Retina (tissue), 1 donor: ENCODE measurements at regions not wholly inside any gene's neighbourhood (a gene's known extent, or its start where the extent isn't known, plus 50 kb on each side); places are given as distances from the start of the nearest gene placed in this dataset.
"Not testable (repeated sequence)": the region's sequence is repeated elsewhere in the genome, so short reads cannot be mapped to it uniquely, and the experiment has no call there.

Experiments
- DNase-seq: peaks from one replicate; pipeline ENCODE4 v3.0.0-alpha.2; 2016

DNA sequence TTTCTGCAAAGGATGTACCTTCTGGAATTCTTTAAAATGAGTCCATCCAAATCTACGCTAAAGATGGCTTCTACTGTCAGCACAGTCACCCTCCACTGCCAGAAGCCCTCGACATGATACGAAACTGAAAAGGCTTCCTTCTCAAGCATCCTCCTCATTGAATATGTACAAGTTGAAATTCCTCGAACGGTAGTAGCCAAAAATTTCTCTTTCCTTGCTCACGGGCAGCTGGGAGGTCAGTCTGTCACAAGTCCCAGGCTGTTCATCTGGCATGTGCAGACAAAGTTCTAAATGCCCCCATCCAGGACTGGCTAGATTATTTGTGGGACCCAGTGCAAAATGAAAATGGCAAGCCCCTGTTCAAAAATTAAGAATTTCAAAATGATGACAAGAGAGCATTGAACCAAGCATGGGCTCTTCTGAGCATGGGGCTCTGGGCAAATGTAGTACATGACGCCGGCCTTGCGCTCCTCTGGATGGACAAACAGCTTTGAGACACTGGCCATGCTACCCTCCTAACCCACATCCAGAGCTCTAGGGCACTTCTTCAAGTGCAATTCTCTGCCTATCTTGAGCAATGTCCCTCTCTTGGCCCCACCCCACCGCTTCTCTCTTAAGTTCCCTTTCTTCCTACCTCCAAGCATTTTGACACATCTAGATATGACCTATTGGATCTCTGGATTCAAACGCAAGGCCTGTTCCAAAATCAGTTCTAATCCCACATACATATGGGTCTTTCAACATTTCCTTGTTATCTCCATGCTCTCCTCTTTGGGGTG is 78.9 kb upstream of the FLT1 start:
- no peak for DNase-seq

DNA sequence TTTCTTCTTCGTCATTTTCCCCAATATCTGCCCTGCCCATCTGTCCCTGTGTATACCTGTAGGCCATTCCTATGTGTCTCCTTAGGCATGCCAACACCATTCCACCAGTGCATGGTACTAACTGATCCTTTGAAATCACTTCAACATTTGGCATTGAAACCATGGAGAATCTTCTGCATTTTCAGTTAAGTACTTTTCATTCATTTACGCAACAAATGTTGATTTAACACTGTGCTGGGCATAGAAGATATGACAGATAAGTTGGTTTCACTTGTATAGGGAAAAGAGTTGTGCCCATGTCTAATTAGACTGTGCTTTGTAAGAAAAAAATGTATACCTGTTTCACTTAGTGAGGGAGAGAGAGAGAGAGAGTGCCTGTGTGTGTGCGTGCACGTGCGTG is 77.9 kb upstream of the FLT1 start:
- no peak for DNase-seq

DNA sequence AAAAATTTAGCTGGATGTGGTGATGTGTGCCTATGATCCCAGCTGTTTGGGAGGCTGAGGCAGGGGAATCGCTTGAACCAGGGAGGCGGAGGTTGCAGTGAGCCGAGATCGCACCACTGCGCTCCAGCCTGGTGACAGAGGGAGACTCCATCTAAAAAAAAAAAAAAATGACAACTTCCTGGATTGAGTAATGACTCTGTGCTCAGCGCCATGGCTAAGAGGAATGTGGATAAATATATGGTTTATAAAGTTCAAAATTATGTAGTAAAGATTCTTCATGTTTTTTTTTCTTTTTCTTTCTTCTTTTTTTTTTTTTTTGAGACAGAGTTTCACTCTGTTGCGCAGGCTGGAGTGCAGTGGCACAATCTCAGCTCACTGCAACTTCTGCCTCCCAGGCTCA is 75.4 kb upstream of the FLT1 start:
- not testable (repeated sequence) for DNase-seq

DNA sequence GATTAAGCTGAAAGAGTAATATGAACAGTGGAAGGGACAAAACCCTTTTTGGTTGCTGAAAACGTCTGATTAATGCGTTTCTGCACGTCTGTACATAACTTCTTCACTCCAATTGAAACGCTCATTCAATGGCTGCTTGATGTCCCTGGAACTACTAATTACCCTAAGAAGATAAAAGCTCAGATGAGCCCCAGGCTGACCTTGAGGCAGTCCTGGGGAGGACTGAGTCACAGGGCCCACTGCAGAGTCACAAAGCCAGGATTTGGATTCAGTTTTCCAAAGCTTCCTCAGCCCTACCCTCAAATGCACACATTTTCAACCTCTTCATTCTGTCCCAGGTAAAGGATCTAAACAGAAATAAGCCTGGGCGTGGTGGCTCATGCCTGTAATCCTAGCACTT is 75.0 kb upstream of the FLT1 start:
- no peak for DNase-seq

- no peak for DNase-seq
Observed at GRCh38 chr13:28568286-28568685, 73.4 kb upstream of the FLT1 start.

DNA sequence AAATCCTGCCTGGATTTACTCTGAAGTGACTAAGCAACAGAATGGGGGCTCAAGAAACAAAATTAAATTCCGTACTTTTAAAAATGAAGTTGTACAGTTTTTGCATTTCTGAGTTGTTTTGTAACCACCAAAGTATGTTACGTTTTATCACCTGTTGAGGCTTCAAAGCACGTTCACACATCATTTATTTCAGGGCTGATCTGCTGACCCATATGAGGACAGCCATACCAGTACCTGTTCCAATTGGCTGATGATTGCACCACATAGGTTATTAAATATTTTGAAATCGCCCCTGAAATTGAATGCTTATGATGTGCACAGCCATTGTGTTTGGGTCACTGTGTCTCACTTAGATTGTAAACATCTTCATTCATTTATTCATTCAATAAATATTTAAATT is 72.0 kb upstream of the FLT1 start:
- no peak for DNase-seq

DNA sequence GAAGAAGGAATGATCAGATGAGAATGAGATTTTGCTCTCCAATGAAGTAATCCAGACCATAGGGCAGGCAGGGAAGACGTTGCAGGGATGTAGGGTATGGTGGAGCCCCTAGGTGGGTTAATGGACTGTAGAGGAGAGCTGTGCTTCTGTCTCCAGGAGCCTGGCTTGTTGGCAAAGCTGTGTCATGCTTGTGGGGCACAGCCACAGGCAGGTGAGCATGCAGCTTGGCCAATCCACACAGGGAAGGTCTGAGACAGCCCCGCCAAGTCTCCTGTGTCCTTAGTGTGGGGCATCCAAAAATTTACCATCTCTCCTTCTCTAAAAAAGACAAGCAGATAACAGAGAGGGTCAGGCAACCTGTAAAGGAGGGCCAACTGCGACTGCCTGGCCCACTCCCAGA is 71.4 kb upstream of the FLT1 start:
- no peak for DNase-seq

DNA sequence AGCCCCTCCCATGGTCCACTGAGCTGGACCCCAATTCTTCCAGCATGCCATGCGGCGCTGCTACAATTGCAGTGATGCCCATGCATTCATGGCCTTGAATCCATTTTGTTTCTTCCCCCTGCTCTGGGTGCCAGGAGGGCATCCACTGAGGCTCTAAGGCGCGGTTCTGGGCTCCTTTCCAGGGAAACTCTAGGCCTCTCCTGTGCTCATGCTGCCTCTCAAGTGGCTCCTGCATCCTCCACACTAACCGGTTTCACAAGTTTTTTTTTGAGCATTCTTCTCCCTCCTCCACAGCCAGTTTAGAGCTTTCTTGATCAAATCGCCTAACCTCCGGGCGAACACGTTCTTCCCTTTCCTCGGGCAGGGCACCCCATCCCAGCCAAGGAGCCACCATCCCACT is 69.1 kb upstream of the FLT1 start:
- no peak for DNase-seq

DNA sequence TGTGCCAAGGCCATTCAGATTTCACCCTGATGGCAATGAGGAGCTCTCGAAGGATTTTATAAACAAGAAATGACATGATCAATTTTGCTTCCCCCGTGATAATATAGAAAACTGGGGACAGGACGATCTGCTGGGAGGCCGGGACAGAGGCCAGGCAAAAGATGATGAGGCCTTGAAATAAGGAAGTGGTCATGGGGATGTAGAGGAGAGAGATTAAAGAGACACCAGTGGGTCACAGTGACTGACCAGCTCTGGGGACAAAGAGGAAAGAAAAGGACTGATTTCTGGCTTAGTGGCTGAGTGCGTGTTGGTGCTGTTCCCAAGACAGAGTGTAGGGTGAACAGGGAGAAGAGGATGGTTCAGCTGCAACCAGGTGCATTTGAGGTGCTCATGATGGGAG is 68.7 kb upstream of the FLT1 start:
- no peak for DNase-seq

DNA sequence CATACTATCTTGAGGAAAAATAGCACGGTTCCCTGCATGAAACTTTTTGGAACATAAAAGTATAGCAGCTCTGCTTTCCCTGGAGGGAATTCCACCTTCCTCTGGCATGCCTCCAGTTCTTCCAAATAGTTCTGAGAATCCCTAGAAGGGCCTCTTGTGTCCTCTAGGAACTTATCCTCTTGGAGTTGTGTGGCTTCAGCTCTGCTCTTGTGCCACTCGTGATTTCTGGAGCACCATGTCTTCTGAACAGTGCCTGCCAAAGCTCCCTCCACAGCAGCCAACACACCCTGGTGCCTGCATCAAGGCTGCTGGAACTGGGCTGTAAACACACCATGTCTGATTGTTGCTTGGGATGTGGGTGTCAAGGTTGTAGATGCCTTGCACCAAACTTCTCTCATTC is 65.7 kb upstream of the FLT1 start:
- DNase-seq: no peak

GRCh38 chr13:28559636-28560259 is 64.8 kb upstream of the FLT1 start:
- DNase-seq: no peak

GRCh38 chr13:28558567-28558966 is 63.6 kb upstream of the FLT1 start:
- DNase-seq: no peak

GRCh38 chr13:28557725-28558520 is 63.0 kb upstream of the FLT1 start:
- no peak for DNase-seq

DNA sequence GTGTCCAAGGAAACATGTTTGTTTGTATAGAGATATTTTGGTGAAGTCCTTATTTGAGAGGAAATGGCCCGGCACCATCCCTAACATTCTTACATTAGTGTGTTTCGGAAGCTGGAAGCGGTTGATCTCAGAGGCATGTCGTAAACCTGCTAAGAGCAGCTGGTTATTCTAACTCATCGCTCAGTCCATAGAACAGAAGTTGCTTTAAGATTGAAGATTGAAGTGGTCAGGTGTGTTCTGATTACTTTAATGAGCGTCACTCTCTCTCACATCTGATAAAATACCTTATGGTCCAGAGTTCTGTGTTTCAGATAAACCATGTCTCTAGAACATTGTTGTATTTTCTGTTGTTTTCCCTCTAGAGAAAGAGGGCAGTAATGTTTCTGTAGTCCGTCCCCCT is 60.2 kb upstream of the FLT1 start:
- DNase-seq: no peak

GRCh38 chr13:28553971-28554370 is 59.0 kb upstream of the FLT1 start:
- no peak for DNase-seq

DNA sequence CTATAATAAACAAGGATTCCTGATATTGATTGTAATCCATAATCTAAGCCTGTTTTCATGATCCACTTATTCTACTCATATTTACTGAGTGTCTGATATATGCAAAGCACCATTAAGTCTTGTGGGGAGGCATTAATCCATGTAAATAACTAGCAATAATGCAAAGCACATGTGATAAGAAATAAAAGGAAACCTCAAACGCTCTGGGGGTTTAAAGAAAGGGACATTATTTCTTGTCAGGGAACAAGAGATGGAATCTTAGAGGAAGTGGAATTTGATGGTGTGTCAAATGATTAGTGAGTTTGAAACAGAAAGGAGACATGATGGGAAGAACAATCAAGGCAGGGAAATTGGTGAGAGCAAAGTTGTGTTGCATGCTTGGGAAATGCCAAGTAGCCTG is 57.4 kb upstream of the FLT1 start:
- DNase-seq: no peak

- no peak for DNase-seq
Observed at GRCh38 chr13:28551498-28551895, 56.6 kb upstream of the FLT1 start.

GRCh38 chr13:28550721-28551497 is 56.0 kb upstream of the FLT1 start:
- no peak for DNase-seq

- no peak for DNase-seq
Observed at GRCh38 chr13:28550091-28550490, 55.2 kb upstream of the FLT1 start.

DNA sequence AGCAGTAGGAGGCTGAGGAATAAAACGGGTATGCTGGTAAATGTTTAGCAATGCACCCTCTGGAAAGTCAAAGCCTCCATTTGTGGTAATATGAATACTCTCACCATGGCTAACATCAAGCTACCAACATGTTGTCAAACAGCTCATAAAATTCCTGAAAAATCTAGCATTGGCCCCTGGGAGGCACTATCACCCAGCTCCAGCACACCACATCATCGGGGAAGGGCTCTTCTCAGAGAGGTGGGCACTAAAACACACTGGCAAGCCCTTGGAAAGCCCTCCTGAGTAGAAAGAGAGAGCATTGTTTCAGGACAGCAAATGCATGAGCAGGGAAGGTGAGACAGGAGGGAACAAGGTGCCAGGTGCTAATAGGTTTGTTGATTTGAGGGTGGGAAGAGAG is 53.9 kb upstream of the FLT1 start:
- no peak for DNase-seq

- DNase-seq: no peak
Observed at GRCh38 chr13:28548468-28548867, 53.5 kb upstream of the FLT1 start.

DNA sequence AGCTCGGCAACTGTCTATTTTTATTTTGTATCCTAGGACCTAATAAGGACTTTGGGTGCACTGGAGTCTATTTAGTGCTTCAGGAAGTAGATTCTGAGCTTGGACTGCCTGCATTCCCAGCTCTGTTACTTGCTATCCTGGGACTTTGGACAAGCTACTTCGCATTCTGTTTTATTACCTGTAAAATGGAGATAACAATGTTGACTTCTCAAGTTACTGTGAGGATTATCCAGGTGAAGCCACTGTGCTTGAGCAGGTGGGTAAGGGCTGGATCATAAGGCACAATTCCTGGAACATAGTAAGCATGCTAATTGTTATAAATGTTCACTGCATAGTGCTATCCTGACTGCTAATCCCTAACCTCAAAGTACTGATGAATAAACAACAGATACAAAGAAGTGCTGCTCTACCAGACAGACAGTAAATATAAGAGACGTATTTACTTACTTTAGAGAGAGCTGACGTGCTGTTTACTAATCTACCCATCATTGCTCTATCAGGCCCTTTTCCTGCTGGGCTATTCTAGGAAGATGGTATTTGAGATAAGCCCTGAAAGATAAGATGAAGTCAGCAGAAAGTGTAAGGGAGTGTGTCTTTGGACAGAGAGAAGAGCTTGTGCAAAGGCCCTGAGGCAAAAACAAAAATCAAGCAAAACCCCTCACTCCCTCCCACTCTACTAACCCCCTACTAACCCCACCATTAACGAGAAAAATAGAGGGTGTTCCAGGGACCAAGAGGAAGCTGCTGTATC is 50.8 kb upstream of the FLT1 start:
- no peak for DNase-seq
